Endothelial cell of umbilical vein (primary cell): ENCODE measurements at regions not wholly inside any gene's neighbourhood (a gene's known extent, or its start where the extent isn't known, plus 50 kb on each side); places are given as distances from the start of the nearest gene placed in this dataset.

Source experiments
- CTCF ChIP-seq, 2 donors: IDR thresholded peaks; 1 replicate in 1 of 2; 2 replicates in 1 of 2; pipeline ENCODE4 v1.5.1; 2011; ENCODE audit warnings: low read length in 2 of 2, mild to moderate bottlenecking in 2 of 2, moderate library complexity in 2 of 2, control low read depth in 1 of 2, inconsistent platforms in 1 of 2, low read depth in 1 of 2; ENCODE audit not compliant: insufficient read depth in 1 of 2; ENCODE audit errors: extremely low read depth in 1 of 2
- EZH2 ChIP-seq: IDR thresholded peaks from 2 replicates; pipeline ENCODE4 v1.6.1; 2012; ENCODE audit warnings: borderline replicate concordance, low read depth, mild to moderate bottlenecking, moderate library complexity, low read length, inconsistent platforms; ENCODE audit not compliant: severe bottlenecking
- POLR2AphosphoS5 ChIP-seq: IDR thresholded peaks from 2 replicates; pipeline ENCODE4 v1.6.1; 2012; ENCODE audit warnings: low read depth, mild to moderate bottlenecking, control low read depth, low read length, moderate library complexity; ENCODE audit not compliant: insufficient read depth
- TF ChIP-seq, protein P1 (sequence below): IDR thresholded peaks from 2 replicates; pipeline ENCODE4 v1.6.1; 2011; ENCODE audit not compliant: insufficient read depth, insufficient read length

DNA sequence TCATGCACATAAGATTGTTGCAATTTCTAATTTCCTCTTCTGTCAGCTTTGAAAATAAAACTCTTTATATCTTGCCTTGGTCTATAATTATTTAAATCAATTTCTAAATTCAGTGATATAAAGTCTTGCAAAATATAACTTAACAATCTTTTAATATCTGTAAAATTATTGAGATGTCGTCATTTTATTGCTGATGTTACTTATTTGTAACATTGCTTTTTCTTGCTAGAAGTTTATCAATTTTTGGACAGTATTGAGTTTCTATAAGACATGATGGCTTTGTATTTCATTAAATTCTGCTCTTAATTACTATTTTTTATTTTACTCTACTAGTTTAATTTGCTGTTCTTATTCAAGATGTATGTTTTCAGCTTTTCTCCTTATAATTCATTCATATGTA, 1036.5 kb downstream of the TMEM182 start:
- TF ChIP-seq CTCF (IDR thresholded peaks at IDR 0.05; ENCODE audit: extremely low read depth in 1 of 2, insufficient read depth in 1 of 2, low read depth in 1 of 2, low read length in 2 of 2) (no peak), EZH2 (no peak), POLR2AphosphoS5 (no peak)
- TF ChIP-seq, protein P1, sequence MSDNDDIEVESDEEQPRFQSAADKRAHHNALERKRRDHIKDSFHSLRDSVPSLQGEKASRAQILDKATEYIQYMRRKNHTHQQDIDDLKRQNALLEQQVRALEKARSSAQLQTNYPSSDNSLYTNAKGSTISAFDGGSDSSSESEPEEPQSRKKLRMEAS, result no peak
